CD4-positive, alpha-beta T cell treated with Interleukin-21 for 1 hour (primary cell): ENCODE measurements at regions not wholly inside any gene's neighbourhood (a gene's known extent, or its start where the extent isn't known, plus 50 kb on each side); places are given as distances from the start of the nearest gene placed in this dataset.
"Not testable (repeated sequence)": the region's sequence is repeated elsewhere in the genome, so short reads cannot be mapped to it uniquely, and the experiment has no call there.

Source experiments
- DNase-seq: peaks from one replicate; pipeline ENCODE4 v3.0.0-alpha.2; 2020

DNA sequence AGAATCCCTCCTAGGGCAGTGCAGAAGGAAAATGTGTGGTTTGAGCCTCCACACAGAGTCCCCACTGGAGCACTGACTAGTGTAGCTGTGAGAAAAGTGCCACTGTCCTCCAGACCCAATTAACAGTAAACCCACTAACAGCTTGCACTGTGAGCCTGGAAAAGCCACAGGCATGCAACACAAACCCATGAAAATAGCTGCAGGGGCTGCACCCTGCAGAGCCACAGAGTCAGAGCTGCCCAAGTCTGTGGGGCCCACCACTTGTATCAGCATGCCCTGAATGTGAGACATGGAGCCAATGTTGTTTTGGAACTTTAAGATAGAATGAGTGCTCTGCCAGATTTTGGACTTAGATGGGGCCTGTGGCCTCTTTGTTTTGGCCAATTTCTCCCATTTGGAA, 119.8 kb upstream of the CDH9 start:
- DNase-seq, result no peak

- no peak for DNase-seq
Observed at GRCh38 chr5:27144456-27144855, 106.1 kb upstream of the CDH9 start.

DNA sequence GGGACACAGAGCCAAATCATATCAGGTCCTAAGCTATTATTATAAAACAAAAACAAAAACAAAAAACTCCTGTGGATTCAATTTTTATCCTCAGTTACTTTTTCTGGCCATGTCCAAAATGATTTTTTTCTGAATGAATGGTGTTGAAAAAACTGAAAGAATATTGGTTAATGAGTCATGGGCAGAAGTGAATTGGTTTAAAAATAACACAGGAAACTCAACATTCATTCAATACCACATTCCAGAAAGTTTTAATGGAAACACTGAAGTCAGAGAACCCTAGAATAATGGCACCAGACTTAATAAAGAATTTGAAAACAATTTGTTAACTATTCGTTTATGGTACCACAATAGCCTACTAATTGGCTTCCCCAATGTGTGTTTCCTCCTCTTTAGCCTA, 102.4 kb upstream of the CDH9 start:
- DNase-seq, result no peak

DNA sequence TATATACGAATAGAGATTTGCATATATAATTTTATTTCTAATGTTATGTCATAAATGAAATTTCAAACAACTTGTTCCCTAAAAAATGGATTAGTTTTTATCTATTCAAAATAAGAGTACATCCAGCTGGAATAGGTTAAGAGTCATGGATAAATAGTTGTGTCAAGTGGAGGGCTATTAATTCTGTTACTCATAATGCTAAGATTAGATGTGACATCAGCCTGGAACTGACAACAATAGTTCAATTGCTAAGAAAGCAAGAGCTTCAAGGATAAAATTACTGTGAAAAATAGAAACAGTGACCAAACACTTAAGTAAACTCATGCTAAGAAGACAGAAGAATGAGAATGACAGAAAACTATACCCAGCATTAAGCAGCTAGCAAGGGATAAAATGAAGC, 92.2 kb upstream of the CDH9 start:
- DNase-seq, result no peak

- no peak for DNase-seq
Observed at GRCh38 chr5:27129926-27130325, 91.5 kb upstream of the CDH9 start.

DNA sequence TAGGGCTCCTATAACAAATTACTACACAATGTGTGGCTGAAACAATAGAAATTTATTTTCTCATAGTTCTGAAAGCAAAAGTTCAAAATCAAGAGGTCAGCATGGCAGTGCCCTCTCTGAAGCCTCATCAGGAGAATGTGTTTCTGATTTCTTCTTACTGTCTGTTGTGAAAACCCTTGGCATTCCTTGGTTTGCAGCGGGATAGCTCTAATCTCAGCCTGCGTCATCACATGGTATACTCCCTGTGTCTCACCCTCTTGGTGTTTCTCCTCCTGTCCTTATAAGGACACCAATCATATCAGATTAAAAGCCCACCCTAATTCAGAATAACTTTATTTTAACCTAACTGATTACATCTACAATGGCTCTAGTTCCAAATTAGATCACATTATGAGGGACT, 87.5 kb upstream of the CDH9 start:
- no peak for DNase-seq

DNA sequence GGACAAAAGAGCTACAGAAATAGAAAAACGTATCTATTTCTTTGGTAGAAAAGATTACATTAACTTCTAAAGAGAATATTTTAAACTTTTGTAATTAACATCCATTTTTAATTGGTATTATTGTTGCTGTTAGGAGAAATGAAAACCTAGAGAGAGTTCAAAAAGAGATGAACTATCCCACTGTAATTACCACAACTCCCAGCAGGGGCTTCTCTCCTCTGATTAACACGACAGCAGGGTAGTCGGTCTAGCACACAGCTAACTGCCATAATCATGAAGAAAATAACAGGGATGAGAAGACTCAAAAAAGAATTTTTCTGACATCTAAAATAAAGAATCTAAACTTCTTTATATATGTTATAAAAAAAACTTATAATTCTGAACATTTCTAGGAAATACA, 86.2 kb upstream of the CDH9 start:
- no peak for DNase-seq

GRCh38 chr5:27119736-27120321, 81.4 kb upstream of the CDH9 start:
- DNase-seq, result not testable (repeated sequence)

DNA sequence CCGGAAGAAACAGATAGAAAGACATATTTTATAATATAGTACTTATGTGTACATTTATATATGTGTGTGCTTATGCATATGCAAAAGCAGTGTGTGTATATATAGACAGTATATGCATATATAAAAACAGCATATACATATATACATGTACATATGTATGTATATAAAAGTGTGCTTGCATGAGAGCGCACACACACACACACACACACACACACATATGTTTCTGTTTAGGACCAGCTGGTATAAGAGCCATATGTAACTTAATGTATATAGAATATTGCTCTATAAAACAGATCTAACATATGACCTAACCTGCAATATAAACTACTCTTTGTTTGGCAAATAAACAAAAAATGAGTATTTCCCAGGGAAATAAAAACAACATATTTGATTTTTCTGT, 65.1 kb upstream of the CDH9 start:
- no peak for DNase-seq

GRCh38 chr5:27095761-27096160, 57.4 kb upstream of the CDH9 start:
- DNase-seq, result not testable (repeated sequence)

GRCh38 chr5:27093279-27093678, 54.9 kb upstream of the CDH9 start:
- DNase-seq, result no peak

- DNase-seq, result no peak
Observed at GRCh38 chr5:27091858-27092257, 53.5 kb upstream of the CDH9 start.

GRCh38 chr5:27088822-27089221, 50.4 kb upstream of the CDH9 start:
- not testable (repeated sequence) for DNase-seq
